ENCODE measurements at regions not wholly inside any gene's neighbourhood (a gene's known extent, or its start where the extent isn't known, plus 50 kb on each side); places are given as distances from the start of the nearest gene placed in this dataset.

DNA sequence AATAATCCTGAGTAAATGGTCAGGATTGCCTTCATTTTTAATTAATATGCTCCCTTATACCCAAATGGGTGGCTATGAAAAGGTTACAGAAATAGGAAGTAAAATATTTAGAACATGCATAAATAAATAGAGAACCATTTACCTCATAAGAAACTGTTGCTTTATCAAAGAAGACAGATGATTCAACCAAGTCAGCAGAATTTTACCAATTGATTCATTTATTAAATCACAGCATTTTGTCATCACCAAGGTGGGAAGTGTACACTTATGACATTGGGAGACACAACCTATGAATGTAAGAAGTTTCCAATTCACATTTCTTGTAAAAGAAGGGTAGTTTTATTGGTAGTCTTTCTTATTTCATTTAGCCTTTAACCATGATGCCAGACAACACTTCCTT is 870.3 kb upstream of the CHORDC1 start:
- Histone ChIP-seq H3K79me2 (ENCODE audit: control insufficient read depth, insufficient read depth, low read length) (no peaks in the 10 kb centered on the region), H3K36me3 (ENCODE audit: control insufficient read depth in 2 of 2, extremely low read depth in 1 of 2, insufficient read depth in 2 of 2, low read length in 2 of 2) (no peaks in the 10 kb centered on the region), H2AFZ (ENCODE audit: low read depth, low read length) (no peak overlapping the region), H3K4me2 (ENCODE audit: insufficient read depth, low read length) (no peak overlapping the region), H3K27ac (ENCODE audit: insufficient read depth, low read depth, low read length) (no peak overlapping the region), H3K9ac (replicated peaks; ENCODE audit: extremely low read depth, insufficient read depth, low read length) (no peak overlapping the region), H3K9me3 (replicated peaks; ENCODE audit: control insufficient read depth, insufficient read depth, low read length) (no peaks in the 10 kb centered on the region), H3K4me3 (replicated peaks in 1 of 3; ENCODE audit: insufficient read depth in 1 of 3, low read depth in 1 of 3, low read length in 3 of 3) (no peak overlapping the region), H3K27me3 (ENCODE audit: control insufficient read depth in 2 of 2, insufficient read depth in 2 of 2, low read length in 2 of 2) (no peaks in the 10 kb centered on the region), H4K20me1 (replicated peaks; ENCODE audit: control insufficient read depth, extremely low read depth, insufficient read depth, low read length) (no peaks in the 10 kb centered on the region), H3K4me1 (ENCODE audit: control insufficient read depth, extremely low read depth, insufficient read depth, low read length) (no peaks in the 10 kb centered on the region), H3K9me1 (replicated peaks; ENCODE audit: control insufficient read depth, extremely low read depth, insufficient read depth, low read length) (no peaks in the 10 kb centered on the region)
- ChIA-PET POLR2A (no interaction called here), CTCF (no interaction called here)
- BruUV-seq (replicated peaks), result no TSS peak
- DNase-seq (ENCODE audit: low read depth, low spot score) (no peak), FAIRE-seq (no peak)
- dilution Hi-C loops (cut with MboI; ENCODE audit: extremely low pct_ligation_motif_present, low sequenced_read_pairs), result no loop called here
- TF ChIP-seq GATA2 (IDR thresholded peaks at IDR 0.05; ENCODE audit: insufficient read depth, insufficient read length, low read depth, low read length), result no peak
- no peak for TF ChIP-seq POLR2AphosphoS5 (IDR thresholded peaks at IDR 0.05; ENCODE audit: insufficient read depth, low read depth, low read length)
- TF ChIP-seq MAX (IDR thresholded peaks at IDR 0.05; ENCODE audit: insufficient read depth, insufficient read length), result no peak
- TF ChIP-seq EZH2 (IDR thresholded peaks at IDR 0.05; ENCODE audit: borderline replicate concordance, low read depth, low read length, severe bottlenecking), result no peak
- no peak for TF ChIP-seq JUN (IDR thresholded peaks at IDR 0.05; ENCODE audit: borderline replicate concordance, insufficient read depth, insufficient read length, low read depth)
- TF ChIP-seq MYC (IDR thresholded peaks at IDR 0.05; ENCODE audit: low read depth, low read length), result no peak
- TF ChIP-seq FOS (IDR thresholded peaks at IDR 0.05; ENCODE audit: borderline replicate concordance, insufficient read depth, low read length), result no peak
- intact Hi-C loops (cut with micrococcal nuclease), result no loop called here

GRCh38 chr11:91091563-91091962 is 868.7 kb upstream of the CHORDC1 start:
- no peak overlapping the region for H3K9ac ChIP-seq (replicated peaks; ENCODE audit: extremely low read depth, insufficient read depth, low read length)
- H4K20me1 ChIP-seq (replicated peaks; ENCODE audit: control insufficient read depth, extremely low read depth, insufficient read depth, low read length), result no peaks in the 10 kb centered on the region
- no peaks in the 10 kb centered on the region for H3K36me3 ChIP-seq (ENCODE audit: control insufficient read depth in 2 of 2, extremely low read depth in 1 of 2, insufficient read depth in 2 of 2, low read length in 2 of 2)
- intact Hi-C loops (cut with micrococcal nuclease), result no loop called here
- ChIA-PET CTCF (no interaction called here), POLR2A (no interaction called here)
- no peak overlapping the region for H3K27ac ChIP-seq (ENCODE audit: insufficient read depth, low read depth, low read length)
- no peaks in the 10 kb centered on the region for H3K79me2 ChIP-seq (ENCODE audit: control insufficient read depth, insufficient read depth, low read length)
- H3K9me1 ChIP-seq (replicated peaks; ENCODE audit: control insufficient read depth, extremely low read depth, insufficient read depth, low read length), result no peaks in the 10 kb centered on the region
- no peak overlapping the region for H3K4me2 ChIP-seq (ENCODE audit: insufficient read depth, low read length)
- no peaks in the 10 kb centered on the region for H3K4me1 ChIP-seq (ENCODE audit: control insufficient read depth, extremely low read depth, insufficient read depth, low read length)
- no peak for TF ChIP-seq FOS (IDR thresholded peaks at IDR 0.05; ENCODE audit: borderline replicate concordance, insufficient read depth, low read length)
- TF ChIP-seq, protein P1, sequence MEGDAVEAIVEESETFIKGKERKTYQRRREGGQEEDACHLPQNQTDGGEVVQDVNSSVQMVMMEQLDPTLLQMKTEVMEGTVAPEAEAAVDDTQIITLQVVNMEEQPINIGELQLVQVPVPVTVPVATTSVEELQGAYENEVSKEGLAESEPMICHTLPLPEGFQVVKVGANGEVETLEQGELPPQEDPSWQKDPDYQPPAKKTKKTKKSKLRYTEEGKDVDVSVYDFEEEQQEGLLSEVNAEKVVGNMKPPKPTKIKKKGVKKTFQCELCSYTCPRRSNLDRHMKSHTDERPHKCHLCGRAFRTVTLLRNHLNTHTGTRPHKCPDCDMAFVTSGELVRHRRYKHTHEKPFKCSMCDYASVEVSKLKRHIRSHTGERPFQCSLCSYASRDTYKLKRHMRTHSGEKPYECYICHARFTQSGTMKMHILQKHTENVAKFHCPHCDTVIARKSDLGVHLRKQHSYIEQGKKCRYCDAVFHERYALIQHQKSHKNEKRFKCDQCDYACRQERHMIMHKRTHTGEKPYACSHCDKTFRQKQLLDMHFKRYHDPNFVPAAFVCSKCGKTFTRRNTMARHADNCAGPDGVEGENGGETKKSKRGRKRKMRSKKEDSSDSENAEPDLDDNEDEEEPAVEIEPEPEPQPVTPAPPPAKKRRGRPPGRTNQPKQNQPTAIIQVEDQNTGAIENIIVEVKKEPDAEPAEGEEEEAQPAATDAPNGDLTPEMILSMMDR (IDR thresholded peaks at IDR 0.05; ENCODE audit: extremely low read depth in 1 of 2, insufficient read depth in 1 of 2, low read depth in 1 of 2, low read length in 2 of 2), result no peak
- no peak for TF ChIP-seq JUN (IDR thresholded peaks at IDR 0.05; ENCODE audit: borderline replicate concordance, insufficient read depth, insufficient read length, low read depth)
- no peak for TF ChIP-seq MAX (IDR thresholded peaks at IDR 0.05; ENCODE audit: insufficient read depth, insufficient read length)
- TF ChIP-seq MYC (IDR thresholded peaks at IDR 0.05; ENCODE audit: low read depth, low read length), result no peak
- no peak for TF ChIP-seq GATA2 (IDR thresholded peaks at IDR 0.05; ENCODE audit: insufficient read depth, insufficient read length, low read depth, low read length)
- no peak for TF ChIP-seq POLR2AphosphoS5 (IDR thresholded peaks at IDR 0.05; ENCODE audit: insufficient read depth, low read depth, low read length)
- H3K4me3 ChIP-seq (replicated peaks in 1 of 3; ENCODE audit: insufficient read depth in 1 of 3, low read depth in 1 of 3, low read length in 3 of 3), result no peak overlapping the region
- H3K27me3 ChIP-seq (ENCODE audit: control insufficient read depth in 2 of 2, insufficient read depth in 2 of 2, low read length in 2 of 2), result no peaks in the 10 kb centered on the region
- BruUV-seq (replicated peaks), result no TSS peak
- no peaks in the 10 kb centered on the region for H3K9me3 ChIP-seq (replicated peaks; ENCODE audit: control insufficient read depth, insufficient read depth, low read length)
- no peak overlapping the region for H2AFZ ChIP-seq (ENCODE audit: low read depth, low read length)
- DNase-seq (ENCODE audit: low read depth, low spot score), result no peak
- FAIRE-seq, result no peak
- dilution Hi-C loops (cut with MboI; ENCODE audit: extremely low pct_ligation_motif_present, low sequenced_read_pairs), result no loop called here

All from endothelial cell of umbilical vein (primary cell).